ENCODE measurements at regions not wholly inside any gene's neighbourhood (a gene's known extent, or its start where the extent isn't known, plus 50 kb on each side); places are given as distances from the start of the nearest gene placed in this dataset.

DNA sequence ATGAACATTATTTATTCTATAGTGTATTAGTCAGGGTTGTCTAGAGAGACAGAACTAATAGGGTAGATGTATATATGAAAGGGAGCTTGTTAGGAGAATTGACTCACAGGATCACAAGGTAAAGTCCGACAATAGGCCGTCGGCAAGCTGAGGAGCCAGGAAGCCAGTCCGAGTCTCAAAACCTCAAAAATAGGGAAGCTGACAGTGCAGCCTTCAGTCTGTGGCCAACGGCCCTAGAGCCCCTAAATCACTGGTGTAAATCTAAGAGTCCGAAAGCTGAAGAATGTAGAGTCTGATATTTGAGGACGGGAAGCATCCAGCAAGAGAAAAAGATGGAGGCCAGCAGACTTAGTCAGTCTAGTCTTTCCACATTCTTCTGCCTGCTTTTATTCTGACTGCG is 912.2 kb downstream of the FLRT2 start:
- TF ChIP-seq, protein P1, sequence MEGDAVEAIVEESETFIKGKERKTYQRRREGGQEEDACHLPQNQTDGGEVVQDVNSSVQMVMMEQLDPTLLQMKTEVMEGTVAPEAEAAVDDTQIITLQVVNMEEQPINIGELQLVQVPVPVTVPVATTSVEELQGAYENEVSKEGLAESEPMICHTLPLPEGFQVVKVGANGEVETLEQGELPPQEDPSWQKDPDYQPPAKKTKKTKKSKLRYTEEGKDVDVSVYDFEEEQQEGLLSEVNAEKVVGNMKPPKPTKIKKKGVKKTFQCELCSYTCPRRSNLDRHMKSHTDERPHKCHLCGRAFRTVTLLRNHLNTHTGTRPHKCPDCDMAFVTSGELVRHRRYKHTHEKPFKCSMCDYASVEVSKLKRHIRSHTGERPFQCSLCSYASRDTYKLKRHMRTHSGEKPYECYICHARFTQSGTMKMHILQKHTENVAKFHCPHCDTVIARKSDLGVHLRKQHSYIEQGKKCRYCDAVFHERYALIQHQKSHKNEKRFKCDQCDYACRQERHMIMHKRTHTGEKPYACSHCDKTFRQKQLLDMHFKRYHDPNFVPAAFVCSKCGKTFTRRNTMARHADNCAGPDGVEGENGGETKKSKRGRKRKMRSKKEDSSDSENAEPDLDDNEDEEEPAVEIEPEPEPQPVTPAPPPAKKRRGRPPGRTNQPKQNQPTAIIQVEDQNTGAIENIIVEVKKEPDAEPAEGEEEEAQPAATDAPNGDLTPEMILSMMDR (IDR thresholded peaks at IDR 0.05), result no peak
- TF ChIP-seq EZH2 (IDR thresholded peaks at IDR 0.05) (no peak), EZH2phosphoT487 (IDR thresholded peaks at IDR 0.05) (no peak)

Data from neural progenitor cell (in vitro differentiated cells).